Colonic mucosa (tissue), 4 donors: ENCODE measurements at regions not wholly inside any gene's neighbourhood (a gene's known extent, or its start where the extent isn't known, plus 50 kb on each side); places are given as distances from the start of the nearest gene placed in this dataset.

Experiments
- DNase-seq: peaks from one replicate; pipeline ENCODE4 v3.0.0-alpha.2; 2020
- H3K27ac ChIP-seq: fragments of 200-600 bp; one replicate; pipeline ENCODE4 v1.8.0; 2021
- H3K27me3 ChIP-seq: fragments of 200-600 bp; one replicate; pipeline ENCODE4 v1.8.0; 2021
- H3K36me3 ChIP-seq: fragments of 200-600 bp; one replicate; pipeline ENCODE4 v1.8.0; 2021
- H3K4me1 ChIP-seq: fragments of 200-600 bp; one replicate; pipeline ENCODE4 v1.8.0; 2021; ENCODE audit warnings: mild to moderate bottlenecking
- H3K4me3 ChIP-seq: fragments of 200-600 bp; one replicate; pipeline ENCODE4 v1.8.0; 2021
- H3K9ac ChIP-seq, 2 donors: one replicate each; pipeline ENCODE4 v1.7.0; 2013; ENCODE audit warnings: control low read depth in 2 of 2, low read depth in 2 of 2, low read length in 2 of 2
- H3K9me3 ChIP-seq: fragments of 200-600 bp; one replicate; pipeline ENCODE4 v1.8.0; 2021
- intact Hi-C: fragments of 100-400 bp; cut with DNase I; formaldehyde crosslinking; loops from one replicate; pipeline ENCODE4 v1.14.1; 2022
- TF ChIP-seq, protein P1 (sequence below): fragments of 200-600 bp; IDR thresholded peaks from one replicate; pipeline ENCODE4 v1.8.0; 2022; ENCODE audit warnings: antibody characterized with exemption, mild to moderate bottlenecking
- donor health status: healthy.
- donor health status: DM: no; HTN: no; CAD: no.
- donor health status: DM: no; HTN: no; CAD: no.

GRCh38 chr12:98352835-98353234, 162.6 kb upstream of the TMPO start:
- Histone ChIP-seq H3K36me3 (no peaks in the 10 kb centered on the region), H3K4me1 (no peaks in the 10 kb centered on the region), H3K27ac (no peak overlapping the region), H3K9ac (no peak overlapping the region), H3K27me3 (no peaks in the 10 kb centered on the region), H3K9me3 (no peaks in the 10 kb centered on the region), H3K4me3 (no peak overlapping the region)
- no peak for DNase-seq
- TF ChIP-seq, protein P1, sequence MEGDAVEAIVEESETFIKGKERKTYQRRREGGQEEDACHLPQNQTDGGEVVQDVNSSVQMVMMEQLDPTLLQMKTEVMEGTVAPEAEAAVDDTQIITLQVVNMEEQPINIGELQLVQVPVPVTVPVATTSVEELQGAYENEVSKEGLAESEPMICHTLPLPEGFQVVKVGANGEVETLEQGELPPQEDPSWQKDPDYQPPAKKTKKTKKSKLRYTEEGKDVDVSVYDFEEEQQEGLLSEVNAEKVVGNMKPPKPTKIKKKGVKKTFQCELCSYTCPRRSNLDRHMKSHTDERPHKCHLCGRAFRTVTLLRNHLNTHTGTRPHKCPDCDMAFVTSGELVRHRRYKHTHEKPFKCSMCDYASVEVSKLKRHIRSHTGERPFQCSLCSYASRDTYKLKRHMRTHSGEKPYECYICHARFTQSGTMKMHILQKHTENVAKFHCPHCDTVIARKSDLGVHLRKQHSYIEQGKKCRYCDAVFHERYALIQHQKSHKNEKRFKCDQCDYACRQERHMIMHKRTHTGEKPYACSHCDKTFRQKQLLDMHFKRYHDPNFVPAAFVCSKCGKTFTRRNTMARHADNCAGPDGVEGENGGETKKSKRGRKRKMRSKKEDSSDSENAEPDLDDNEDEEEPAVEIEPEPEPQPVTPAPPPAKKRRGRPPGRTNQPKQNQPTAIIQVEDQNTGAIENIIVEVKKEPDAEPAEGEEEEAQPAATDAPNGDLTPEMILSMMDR: no peak
- intact Hi-C loops: no loop called here

DNA sequence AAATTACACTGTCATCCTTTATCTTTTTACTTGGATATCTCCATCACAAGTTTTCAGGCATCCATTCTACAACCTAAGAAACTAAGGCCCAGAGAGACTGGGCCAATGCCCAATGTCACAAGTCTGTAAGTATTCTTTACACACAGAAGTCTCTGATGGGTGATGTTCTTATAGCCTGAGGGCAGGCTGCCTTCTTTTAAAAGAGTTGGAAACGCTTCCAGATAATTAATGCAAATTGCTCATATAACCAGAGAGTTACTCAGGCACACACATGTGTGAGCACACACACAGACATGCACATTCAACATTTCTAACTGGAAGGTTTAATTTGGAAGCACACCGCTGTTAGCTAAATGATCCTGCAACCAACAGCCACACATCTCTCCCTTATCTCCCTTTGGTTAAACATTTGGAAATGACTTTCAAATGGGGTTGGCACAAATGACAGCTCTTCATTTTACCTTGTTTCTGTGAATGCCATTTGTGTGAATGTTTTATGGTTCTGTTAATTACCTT, 160.8 kb upstream of the TMPO start:
- TF ChIP-seq, protein P1: no peak
- Histone ChIP-seq H3K9me3 (no peaks in the 10 kb centered on the region), H3K4me1 (no peaks in the 10 kb centered on the region), H3K9ac (no peak overlapping the region), H3K27me3 (no peaks in the 10 kb centered on the region), H3K4me3 (no peak overlapping the region), H3K36me3 (no peaks in the 10 kb centered on the region), H3K27ac (no peak overlapping the region)
- intact Hi-C loops: no loop called here
- DNase-seq: no peak

GRCh38 chr12:98355322-98355721, 160.1 kb upstream of the TMPO start:
- Histone ChIP-seq H3K4me3 (no peak overlapping the region), H3K27ac (no peak overlapping the region), H3K36me3 (no peaks in the 10 kb centered on the region), H3K27me3 (no peaks in the 10 kb centered on the region), H3K4me1 (no peaks in the 10 kb centered on the region), H3K9ac (no peak overlapping the region), H3K9me3 (no peaks in the 10 kb centered on the region)
- intact Hi-C loops: no loop called here
- DNase-seq: no peak
- TF ChIP-seq, protein P1: no peak

GRCh38 chr12:98355933-98356332, 159.5 kb upstream of the TMPO start:
- no peak for DNase-seq
- TF ChIP-seq, protein P1: no peak
- Histone ChIP-seq H3K4me3 (no peak overlapping the region), H3K36me3 (no peaks in the 10 kb centered on the region), H3K9me3 (no peaks in the 10 kb centered on the region), H3K27ac (no peak overlapping the region), H3K9ac (no peak overlapping the region), H3K27me3 (no peaks in the 10 kb centered on the region), H3K4me1 (no peaks in the 10 kb centered on the region)
- intact Hi-C loops: no loop called here

GRCh38 chr12:98358144-98358543, 157.2 kb upstream of the TMPO start:
- H3K27me3 ChIP-seq: no peaks in the 10 kb centered on the region
- no peak overlapping the region for H3K27ac ChIP-seq
- intact Hi-C loops: no loop called here
- H3K9me3 ChIP-seq: no peaks in the 10 kb centered on the region
- TF ChIP-seq, protein P1: no peak
- no peaks in the 10 kb centered on the region for H3K36me3 ChIP-seq
- H3K4me1 ChIP-seq: no peaks in the 10 kb centered on the region
- DNase-seq: no peak
- no peak overlapping the region for H3K4me3 ChIP-seq
- H3K9ac ChIP-seq: no peak overlapping the region
